Testis (tissue), 2 donors: ENCODE measurements at regions not wholly inside any gene's neighbourhood (a gene's known extent, or its start where the extent isn't known, plus 50 kb on each side); places are given as distances from the start of the nearest gene placed in this dataset.
"Not testable (repeated sequence)": the region's sequence is repeated elsewhere in the genome, so short reads cannot be mapped to it uniquely, and the experiment has no call there.

Source experiments
- DNase-seq: peaks from one replicate; pipeline ENCODE4 v3.0.0-alpha.2; 2019
- H3K27ac ChIP-seq, 2 donors: fragments of 200-600 bp; sonication (generic); one replicate each; pipeline ENCODE4 v1.5.1; 2019
- H3K27me3 ChIP-seq: fragments of 200-600 bp; sonication (generic); one replicate; pipeline ENCODE4 v1.5.1; 2019
- H3K36me3 ChIP-seq: fragments of 200-600 bp; sonication (generic); one replicate; pipeline ENCODE4 v1.5.1; 2017; ENCODE audit warnings: low read depth; ENCODE audit errors: missing control alignments
- H3K4me1 ChIP-seq: fragments of 200-600 bp; sonication (generic); one replicate; pipeline ENCODE4 v1.5.1; 2019
- H3K4me3 ChIP-seq, 2 donors: fragments of 200-600 bp; sonication (generic); one replicate each; pipeline ENCODE4 v1.5.1; 2017 to 2019
- H3K9me3 ChIP-seq: fragments of 200-600 bp; sonication (generic); one replicate; pipeline ENCODE4 v1.5.1; 2017
- POLR2A ChIP-seq: fragments of 450-650 bp; IDR thresholded peaks from one replicate; pipeline ENCODE4 v1.6.1; 2017; ENCODE audit warnings: antibody characterized with exemption, mild to moderate bottlenecking, moderate library complexity
- WGBS, 2 donors: methylation state at CpG; one replicate each; pipeline ENCODE4 v1.1.5; 2018; 5-methylcytosine and 5-hydroxymethylcytosine counted together
- intact Hi-C: fragments of 100-400 bp; cut with DNase I; formaldehyde crosslinking; loops from one replicate; pipeline ENCODE4 v1.15.1; 2023; ENCODE audit warnings: low total_unique reads
- TF ChIP-seq, protein P1 (sequence below), 3 experiments: fragments of 450-650 bp in 2 of 3; fragments of 200-600 bp in 1 of 3; sonication (generic) in 1 of 3; IDR thresholded peaks; one replicate each; pipeline ENCODE4 v1.5.1; 2016 to 2019; ENCODE audit warnings: antibody characterized with exemption in 3 of 3, mild to moderate bottlenecking in 2 of 3, moderate library complexity in 1 of 3

DNA sequence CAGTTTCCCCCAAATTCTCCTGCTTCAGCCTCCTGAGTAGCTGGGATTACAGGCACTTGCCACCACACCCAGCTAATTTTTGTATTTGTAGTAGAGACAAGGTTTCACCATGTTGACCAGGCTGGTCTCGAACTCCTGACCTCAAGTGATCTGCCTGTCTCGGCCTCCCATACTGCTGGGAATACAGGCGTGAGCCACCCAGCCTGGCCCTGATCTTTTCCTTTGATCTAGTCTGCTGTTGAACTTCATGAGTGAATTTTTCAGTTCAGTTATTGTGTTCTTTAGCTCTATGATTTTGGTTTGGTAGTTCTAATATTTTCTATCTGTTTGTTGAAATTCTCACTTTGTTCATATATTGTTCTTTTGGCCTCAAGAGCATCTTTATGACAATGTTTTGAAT lies 83.4 kb upstream of the RAP2C start:
- H3K4me3 ChIP-seq, DNase-seq, H3K27me3 ChIP-seq, H3K27ac ChIP-seq, intact Hi-C loops, H3K36me3 ChIP-seq, H3K4me1 ChIP-seq, H3K9me3 ChIP-seq: not testable (repeated sequence)
- 100% methylated on average over 2 to 3 of the region's 3 CpGs for WGBS, 2 donors

DNA sequence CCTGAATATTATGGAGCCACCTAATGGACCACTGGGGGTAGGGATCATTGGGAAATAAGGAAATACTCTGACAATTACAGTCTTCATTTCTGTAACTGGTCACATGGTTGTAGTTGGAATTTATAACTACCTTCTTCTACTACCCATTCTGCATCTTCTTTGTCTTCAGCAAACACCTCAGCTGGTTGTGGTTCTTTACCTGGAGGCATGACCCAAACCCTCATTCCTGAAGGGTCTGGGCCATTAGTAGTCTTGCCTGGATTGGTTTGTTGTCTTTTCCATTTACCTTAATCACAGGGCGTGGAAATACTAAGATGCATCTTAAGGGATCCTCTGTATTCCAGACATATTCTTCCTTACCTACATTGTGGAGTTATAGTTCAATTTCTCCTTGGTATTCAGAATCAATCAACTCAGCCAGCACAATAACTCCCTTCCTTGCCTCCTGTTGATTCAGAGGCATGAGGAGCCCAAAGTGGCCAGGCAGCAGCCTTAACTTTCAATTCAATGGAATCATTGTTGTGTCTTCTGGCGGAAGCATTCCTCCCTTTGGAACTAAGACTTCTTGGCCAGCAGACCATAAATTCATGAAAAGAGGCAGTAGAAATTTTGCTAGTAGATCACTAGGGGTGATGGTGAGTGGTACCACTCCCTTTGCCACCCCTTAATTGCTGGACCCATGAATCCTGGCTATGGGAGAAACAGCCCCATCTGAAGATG lies 75.7 kb upstream of the RAP2C start:
- WGBS, 2 donors, result 76 to 92% methylated on average over 2 of the region's 2 CpGs
- H3K27ac ChIP-seq, result no peak overlapping the region
- H3K4me3 ChIP-seq, result no peak overlapping the region
- H3K27me3 ChIP-seq, result no peaks in the 10 kb centered on the region
- peak; percentile 15 for DNase-seq
- no peaks in the 10 kb centered on the region for H3K9me3 ChIP-seq
- no peaks in the 10 kb centered on the region for H3K36me3 ChIP-seq
- no peaks in the 10 kb centered on the region for H3K4me1 ChIP-seq
- TF ChIP-seq, protein P1, sequence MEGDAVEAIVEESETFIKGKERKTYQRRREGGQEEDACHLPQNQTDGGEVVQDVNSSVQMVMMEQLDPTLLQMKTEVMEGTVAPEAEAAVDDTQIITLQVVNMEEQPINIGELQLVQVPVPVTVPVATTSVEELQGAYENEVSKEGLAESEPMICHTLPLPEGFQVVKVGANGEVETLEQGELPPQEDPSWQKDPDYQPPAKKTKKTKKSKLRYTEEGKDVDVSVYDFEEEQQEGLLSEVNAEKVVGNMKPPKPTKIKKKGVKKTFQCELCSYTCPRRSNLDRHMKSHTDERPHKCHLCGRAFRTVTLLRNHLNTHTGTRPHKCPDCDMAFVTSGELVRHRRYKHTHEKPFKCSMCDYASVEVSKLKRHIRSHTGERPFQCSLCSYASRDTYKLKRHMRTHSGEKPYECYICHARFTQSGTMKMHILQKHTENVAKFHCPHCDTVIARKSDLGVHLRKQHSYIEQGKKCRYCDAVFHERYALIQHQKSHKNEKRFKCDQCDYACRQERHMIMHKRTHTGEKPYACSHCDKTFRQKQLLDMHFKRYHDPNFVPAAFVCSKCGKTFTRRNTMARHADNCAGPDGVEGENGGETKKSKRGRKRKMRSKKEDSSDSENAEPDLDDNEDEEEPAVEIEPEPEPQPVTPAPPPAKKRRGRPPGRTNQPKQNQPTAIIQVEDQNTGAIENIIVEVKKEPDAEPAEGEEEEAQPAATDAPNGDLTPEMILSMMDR (IDR thresholded peaks at IDR 0.05), result no peak
- no peak for TF ChIP-seq POLR2A
- intact Hi-C loops, result no loop called here

DNA sequence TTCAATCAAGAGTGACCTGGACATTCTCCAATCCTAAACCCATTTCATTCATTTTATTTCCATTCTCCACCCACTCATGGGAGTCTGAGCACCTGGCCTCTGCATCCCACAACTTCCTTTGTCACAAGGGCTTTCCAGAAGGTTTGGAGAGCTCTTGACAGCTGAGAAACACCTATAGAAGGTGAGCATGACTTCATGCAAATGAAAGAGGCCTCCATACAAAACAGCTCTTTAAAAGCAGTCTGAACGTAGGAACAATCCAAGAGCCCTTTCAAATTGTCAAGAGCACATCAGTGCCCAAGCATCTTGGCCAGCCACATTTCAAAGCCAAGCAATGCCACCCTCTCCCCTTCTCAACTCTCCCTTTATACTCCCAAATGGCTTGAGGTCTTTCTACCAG lies 74.9 kb upstream of the RAP2C start:
- Histone ChIP-seq H3K9me3 (no peaks in the 10 kb centered on the region), H3K4me3 (no peak overlapping the region), H3K4me1 (no peaks in the 10 kb centered on the region), H3K27ac (no peak overlapping the region), H3K36me3 (no peaks in the 10 kb centered on the region), H3K27me3 (no peaks in the 10 kb centered on the region)
- intact Hi-C loops, result no loop called here
- TF ChIP-seq POLR2A, result no peak
- TF ChIP-seq, protein P1 (IDR thresholded peaks at IDR 0.05), result no peak
- DNase-seq, result no peak
- WGBS, 2 donors, result 100% methylated on average over 1 of the region's 1 CpG

DNA sequence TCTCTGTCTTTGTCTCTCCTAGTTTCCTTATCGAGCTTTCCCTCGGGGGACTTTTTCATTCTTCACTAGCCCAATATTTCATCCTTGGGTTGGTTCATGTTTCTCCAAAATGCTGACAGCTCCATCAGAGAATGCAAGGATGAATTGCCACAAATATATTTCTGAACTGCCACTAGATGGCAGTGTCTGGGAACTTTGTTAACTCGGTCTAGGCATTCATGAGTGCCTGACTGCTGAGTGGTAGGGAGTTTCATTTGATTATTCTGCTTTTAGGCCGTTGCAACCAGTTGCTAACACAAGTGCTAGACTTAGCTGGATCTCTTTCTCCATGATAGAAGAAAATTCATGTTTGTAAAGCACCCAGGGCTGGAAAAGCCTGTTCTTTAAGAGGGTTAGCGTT lies 73.5 kb upstream of the RAP2C start:
- H3K27ac ChIP-seq, result no peak overlapping the region
- H3K4me1 ChIP-seq, result no peaks in the 10 kb centered on the region
- peak; percentile 18 for DNase-seq
- TF ChIP-seq, protein P1 (IDR thresholded peaks at IDR 0.05), result peak; percentile 45 to 68 (median 50)
- no peak for TF ChIP-seq POLR2A
- no peaks in the 10 kb centered on the region for H3K27me3 ChIP-seq
- H3K9me3 ChIP-seq, result no peaks in the 10 kb centered on the region
- no peak overlapping the region for H3K4me3 ChIP-seq
- WGBS, 2 donors, result 20 to 24% methylated on average over 5 of the region's 5 CpGs
- H3K36me3 ChIP-seq, result no peaks in the 10 kb centered on the region
- intact Hi-C loops, result no loop called here

DNA sequence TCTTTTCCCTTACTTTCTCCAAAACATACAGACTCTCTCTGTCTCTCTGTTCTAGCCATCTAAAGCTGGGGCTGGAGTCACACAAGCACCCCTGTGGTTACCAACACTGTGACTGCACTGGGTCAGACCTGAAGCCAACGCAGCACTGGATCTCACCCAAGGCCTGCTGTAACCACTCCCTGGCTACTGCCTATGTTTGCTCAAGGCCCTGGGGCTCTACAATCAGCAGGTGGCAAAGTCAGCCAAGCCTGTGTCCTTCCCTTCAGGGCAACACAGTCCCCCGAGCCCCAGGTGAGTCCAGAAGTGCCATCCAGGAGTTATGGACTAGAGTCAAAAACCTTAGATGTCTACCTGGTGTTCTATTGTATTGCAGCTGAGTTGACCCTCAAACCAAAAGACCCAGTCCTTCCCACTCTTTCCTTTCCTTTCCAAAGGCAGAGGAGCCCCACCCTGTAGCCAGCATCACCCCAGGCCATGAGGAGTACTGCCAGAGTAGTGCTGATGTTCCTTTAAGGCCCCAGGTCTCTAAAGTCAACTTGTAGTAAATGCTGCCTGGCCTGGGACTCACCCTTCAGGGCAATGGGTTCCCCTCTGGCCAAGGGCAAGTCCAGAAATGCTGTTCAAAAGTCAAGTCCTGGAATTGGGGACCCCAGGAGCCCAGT lies 58.8 kb upstream of the RAP2C start:
- 100% methylated on average over 2 of the region's 2 CpGs; no CpG with 5 or more reads in 1 of the 2 donors for WGBS, 2 donors
- TF ChIP-seq, protein P1 (IDR thresholded peaks at IDR 0.05), result no peak
- intact Hi-C loops, result no loop called here
- no peak overlapping the region for H3K27ac ChIP-seq
- no peaks in the 10 kb centered on the region for H3K4me1 ChIP-seq
- DNase-seq, result no peak
- H3K9me3 ChIP-seq, result no peaks in the 10 kb centered on the region
- H3K4me3 ChIP-seq, result no peak overlapping the region
- H3K36me3 ChIP-seq, result no peaks in the 10 kb centered on the region
- no peaks in the 10 kb centered on the region for H3K27me3 ChIP-seq
